ENCODE measurements at regions not wholly inside any gene's neighbourhood (a gene's known extent, or its start where the extent isn't known, plus 50 kb on each side); places are given as distances from the start of the nearest gene placed in this dataset.

GRCh38 chr2:66000901-66001300 is 434.0 kb upstream of the MEIS1 start:
- TF ChIP-seq, protein P1, sequence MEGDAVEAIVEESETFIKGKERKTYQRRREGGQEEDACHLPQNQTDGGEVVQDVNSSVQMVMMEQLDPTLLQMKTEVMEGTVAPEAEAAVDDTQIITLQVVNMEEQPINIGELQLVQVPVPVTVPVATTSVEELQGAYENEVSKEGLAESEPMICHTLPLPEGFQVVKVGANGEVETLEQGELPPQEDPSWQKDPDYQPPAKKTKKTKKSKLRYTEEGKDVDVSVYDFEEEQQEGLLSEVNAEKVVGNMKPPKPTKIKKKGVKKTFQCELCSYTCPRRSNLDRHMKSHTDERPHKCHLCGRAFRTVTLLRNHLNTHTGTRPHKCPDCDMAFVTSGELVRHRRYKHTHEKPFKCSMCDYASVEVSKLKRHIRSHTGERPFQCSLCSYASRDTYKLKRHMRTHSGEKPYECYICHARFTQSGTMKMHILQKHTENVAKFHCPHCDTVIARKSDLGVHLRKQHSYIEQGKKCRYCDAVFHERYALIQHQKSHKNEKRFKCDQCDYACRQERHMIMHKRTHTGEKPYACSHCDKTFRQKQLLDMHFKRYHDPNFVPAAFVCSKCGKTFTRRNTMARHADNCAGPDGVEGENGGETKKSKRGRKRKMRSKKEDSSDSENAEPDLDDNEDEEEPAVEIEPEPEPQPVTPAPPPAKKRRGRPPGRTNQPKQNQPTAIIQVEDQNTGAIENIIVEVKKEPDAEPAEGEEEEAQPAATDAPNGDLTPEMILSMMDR (IDR thresholded peaks at IDR 0.05): no peak
- no peak for TF ChIP-seq POLR2AphosphoS5 (IDR thresholded peaks at IDR 0.05)

Measured in gastroesophageal sphincter (tissue), 3 donors.